ENCODE measurements at regions not wholly inside any gene's neighbourhood (a gene's known extent, or its start where the extent isn't known, plus 50 kb on each side); places are given as distances from the start of the nearest gene placed in this dataset.
"Not testable (repeated sequence)": the region's sequence is repeated elsewhere in the genome, so short reads cannot be mapped to it uniquely, and the experiment has no call there.

DNA sequence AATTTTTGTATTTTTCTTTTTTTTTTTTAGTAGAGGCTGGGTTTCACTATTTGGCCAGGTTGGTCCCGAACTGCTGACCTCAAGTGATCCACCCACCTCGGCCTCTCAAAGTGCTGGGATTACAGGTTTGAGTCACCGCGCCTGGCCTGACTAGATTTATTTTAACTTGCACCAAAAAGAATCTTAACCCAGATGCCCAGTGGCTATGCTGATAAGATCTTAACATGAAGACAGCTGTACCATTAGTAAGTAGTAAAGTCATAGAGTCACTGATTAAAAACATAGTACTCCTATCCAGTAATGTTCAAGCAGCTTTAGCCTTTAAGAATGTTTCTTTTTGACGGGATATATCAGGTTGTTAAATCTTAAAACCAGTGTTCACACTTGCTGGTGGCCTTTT lies 1061.8 kb upstream of the FLRT2 start:
- DNase-seq (ENCODE audit: low read depth, low spot score): no peak

DNA sequence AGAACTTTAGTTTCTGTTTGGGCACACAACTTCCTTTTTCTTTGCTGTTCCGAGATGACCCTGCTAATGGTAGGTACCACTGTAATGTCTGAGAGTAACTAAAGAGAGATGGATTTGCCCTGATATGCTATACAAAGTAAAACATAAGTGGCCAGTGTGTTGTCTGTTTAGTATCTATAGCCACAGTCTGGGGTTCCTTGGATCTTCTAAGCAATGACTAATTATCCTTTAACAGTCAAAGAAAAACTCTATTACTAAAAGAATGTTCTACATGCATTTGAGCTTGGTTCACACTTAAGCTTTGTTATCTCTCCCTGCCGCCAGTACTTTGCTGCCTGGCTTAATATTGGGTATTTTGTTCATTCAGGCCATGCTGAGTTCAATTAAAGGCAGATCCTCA lies 1051.9 kb upstream of the FLRT2 start:
- no peak for DNase-seq (ENCODE audit: low read depth, low spot score)

DNA sequence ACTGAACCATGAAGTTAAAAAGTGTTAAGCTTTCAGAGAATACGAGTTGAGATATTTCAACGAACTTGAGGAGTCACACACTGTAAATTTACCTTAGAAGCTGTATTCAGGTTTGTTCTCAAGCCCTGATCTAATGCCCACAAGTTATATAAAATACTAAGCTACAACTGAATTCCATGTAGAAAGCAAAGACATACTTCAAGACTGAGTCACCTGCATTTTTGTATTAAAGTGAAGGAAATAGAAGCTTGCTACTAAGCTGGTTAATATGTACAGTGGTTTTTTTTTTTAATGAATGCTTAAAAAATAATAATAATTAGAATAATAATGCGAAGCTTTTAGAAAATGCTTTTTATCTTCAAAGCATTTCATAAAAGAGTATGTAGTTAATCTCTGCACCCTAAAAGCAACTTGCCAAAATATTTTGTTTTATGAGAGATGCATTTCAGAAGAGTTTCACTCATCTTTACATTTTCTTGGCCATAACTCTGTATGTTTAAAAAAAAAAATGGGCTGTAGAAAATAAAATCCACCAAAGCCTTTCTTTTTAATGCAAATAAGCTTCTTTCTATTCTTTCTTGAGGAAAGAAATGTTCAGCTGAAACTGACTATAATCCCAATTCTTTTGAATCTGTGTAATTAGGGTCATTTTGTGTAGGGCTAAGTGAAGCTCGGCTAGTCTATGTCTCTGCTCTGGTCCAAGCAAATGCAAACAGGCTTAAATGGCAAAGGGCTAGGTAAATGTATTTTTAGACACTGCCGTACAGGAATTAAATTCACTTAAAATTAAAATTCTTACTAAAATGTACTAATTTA lies 1047.5 kb upstream of the FLRT2 start:
- DNase-seq (ENCODE audit: low read depth, low spot score): no peak

DNA sequence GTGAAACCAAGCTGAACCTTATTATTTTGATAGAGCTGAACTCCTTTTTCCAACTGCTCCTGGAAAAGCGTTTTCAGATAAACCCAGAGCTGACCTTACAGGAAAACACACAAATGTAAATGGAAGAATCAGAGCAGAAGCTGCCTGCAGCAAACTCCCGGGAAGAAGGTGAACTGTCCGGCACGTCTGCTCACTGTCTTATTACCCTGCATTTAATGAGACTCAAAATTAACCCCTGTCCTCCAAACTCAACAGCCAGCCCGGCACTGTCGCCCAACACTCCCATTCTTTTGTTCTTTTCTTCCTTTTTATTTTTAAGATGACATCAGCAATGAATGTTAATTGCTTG lies 1046.9 kb upstream of the FLRT2 start:
- no peak for DNase-seq (ENCODE audit: low read depth, low spot score)

DNA sequence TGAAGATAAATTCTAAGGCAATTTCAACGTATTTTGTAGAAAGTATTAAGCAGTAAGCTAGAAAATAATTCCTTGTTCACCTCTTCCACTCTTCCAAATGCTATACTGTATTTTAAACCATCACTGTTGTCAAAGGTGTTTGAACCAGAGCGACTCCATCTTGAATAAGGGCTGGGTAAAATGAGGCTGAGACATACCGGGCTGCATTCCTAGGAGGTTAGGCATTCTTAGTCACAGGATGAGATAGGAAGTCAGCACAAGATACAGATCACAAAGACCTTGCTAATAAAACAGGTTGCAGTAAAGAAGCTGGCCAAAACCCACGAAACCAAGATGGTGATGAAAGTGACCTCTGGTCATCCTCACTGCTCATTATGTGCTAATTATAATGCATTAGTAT lies 1045.7 kb upstream of the FLRT2 start:
- not testable (repeated sequence) for DNase-seq (ENCODE audit: low read depth, low spot score)

DNA sequence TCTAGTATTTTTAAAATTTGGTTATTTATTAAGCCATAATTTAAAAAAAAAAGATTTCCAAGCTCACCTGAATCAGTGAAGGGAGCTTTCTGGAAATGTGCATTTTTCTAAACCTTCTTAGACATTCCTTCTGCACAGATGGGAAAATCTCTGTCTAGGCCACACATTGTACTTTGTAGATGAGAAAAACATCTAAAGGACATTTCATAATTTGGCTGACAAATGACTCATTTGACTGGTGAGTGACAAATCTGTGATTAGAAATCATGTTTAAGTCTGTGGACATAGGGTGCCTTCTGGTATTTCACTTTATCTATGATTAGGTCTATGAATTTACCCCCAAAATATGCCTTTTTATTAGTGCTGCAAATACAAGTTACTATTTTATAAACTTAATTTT lies 1044.9 kb upstream of the FLRT2 start:
- no peak for DNase-seq (ENCODE audit: low read depth, low spot score)

DNA sequence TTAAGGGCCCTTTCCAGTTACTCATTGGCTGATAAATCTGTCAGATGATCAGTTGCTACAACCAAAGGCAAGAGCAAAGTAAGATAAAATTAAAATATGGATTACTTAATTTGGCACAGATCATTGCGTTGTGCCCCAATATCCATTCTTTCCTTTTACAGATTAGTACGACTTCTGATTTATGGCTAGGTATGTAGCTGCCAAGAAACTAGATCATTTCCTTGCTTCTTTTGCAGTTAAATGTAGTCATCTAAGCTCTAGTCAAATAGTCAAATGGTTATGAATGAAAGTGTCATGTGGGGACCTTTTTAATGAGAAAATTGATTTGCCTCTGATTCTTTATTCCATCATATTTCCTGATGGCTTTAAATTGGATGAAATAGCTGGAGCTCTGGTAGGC lies 1039.9 kb upstream of the FLRT2 start:
- DNase-seq (ENCODE audit: low read depth, low spot score): no peak

DNA sequence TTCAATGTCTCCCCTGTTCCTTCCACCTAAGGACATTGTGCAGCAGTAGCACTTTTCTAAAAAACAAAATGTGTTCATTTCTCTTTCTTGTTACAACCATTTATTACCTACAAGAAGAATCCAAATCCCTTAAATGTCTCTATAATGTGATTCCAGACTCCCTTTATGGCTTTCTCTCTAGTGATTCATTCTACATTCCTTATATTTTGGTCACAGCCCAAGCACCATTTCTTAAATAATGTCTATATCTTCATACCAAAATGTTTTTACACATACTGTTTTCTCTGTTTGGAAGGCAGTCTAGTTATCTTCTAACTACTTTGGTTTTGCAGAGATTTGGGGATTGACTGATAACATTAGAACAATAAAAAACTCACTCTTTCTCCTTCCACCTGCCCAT lies 1037.3 kb upstream of the FLRT2 start:
- DNase-seq (ENCODE audit: low read depth, low spot score): no peak

DNA sequence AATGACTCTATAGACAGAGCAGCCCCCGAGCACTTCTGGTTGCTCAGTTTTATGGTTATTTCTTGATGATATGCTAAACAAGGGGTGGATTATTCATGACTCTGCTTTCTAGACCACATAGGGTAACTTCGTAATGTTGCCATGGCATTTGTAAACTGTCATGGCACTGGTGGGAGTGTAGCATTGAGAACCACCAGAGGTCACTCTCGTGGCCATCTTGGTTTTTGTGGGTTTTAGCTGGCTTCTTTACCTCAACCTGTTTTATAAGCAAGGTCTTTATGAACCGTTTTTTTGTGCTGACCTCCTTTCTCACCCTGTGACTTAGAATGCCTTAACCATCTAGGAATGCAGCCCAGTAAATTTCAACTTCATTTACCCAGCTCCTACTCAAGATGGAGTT lies 1036.2 kb upstream of the FLRT2 start:
- DNase-seq (ENCODE audit: low read depth, low spot score): no peak

DNA sequence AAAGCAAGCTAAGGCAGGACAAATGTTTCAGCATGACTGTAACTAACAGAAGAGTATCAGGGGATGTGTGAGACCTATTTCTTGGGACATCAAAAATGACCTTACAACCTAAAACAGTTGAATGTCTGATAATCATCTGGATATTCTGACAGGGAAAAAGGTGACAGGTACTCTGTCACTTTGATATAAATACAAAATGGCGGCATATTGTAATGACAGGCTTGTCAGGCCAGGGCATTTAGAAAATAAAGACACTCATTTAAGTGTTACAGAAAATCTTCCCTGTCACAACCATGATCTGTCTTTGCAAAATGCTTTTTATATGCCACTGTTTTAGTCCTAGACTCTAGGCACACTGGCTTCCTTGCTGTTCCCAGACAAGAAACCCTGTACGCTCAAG lies 1033.3 kb upstream of the FLRT2 start:
- DNase-seq (ENCODE audit: low read depth, low spot score): no peak

DNA sequence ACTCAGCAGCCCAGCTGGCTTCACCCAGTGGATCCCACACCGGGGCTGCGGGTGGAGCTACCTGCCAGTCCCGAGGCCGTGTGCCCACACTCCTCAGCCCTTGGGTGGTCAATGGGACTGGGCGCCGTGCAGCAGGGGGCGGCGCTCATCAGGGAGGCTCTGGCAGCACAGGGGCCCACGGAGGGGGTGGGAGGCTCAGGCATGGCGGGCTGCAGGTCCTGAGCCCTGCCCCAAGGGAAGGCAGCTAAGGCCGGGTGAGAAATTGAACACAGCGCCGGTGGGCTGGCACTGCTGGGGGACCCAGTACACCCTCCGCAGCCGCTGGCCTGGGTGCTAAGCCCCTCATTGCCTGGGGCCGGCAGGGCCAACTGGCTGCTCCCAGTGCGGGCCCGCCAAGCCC lies 1017.1 kb upstream of the FLRT2 start:
- not testable (repeated sequence) for DNase-seq (ENCODE audit: low read depth, low spot score)

DNA sequence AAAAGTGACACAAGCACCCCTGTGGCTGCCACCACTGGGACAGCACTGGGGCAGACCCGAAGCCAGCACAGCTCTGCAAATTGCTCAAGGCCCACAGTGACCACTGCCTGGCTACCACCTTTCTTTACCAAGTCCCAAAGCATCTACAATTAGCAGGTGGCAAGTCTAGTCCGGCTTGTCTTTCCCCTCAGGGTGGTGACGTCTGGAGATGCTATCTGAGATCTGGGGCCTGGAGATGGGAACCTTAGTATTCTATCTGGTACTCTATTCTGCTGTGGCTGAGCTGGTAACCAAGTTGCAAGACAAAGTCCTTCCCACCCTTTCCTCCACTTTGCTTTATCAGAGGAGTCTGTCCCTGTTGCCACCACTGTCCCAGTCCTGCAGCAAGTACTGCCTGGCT lies 1010.1 kb upstream of the FLRT2 start:
- no peak for DNase-seq (ENCODE audit: low read depth, low spot score)

DNA sequence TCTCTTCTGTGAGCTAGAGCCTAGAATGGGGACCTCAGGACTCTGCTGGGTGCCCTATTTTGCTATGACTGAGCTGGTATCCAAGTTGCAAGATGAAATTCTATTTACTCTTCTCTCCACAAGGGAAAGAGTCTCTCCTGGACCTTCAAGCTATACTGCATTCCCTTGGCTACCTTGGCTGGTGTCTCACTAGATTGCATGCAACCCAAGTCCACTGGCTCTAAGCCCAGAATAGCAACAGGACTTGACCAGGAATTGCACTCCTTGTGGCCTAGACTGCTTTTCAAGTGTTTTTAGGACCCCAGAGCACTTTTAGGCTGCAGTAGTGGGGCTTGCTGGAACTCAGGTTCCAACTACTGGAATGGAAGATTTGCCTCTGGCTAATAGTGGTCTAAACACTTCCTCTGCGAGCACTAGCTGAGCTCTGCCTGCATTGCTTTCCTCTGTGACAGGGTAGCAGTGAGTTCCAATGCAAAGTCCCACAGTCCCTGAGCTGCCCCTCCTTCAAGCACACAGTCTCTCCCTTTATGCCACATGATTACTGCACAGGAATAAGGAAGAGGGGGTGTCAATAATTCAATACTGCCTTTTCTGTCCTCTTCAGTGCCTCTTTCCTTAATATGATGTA lies 1009.1 kb upstream of the FLRT2 start:
- no peak for DNase-seq (ENCODE audit: low read depth, low spot score)

DNA sequence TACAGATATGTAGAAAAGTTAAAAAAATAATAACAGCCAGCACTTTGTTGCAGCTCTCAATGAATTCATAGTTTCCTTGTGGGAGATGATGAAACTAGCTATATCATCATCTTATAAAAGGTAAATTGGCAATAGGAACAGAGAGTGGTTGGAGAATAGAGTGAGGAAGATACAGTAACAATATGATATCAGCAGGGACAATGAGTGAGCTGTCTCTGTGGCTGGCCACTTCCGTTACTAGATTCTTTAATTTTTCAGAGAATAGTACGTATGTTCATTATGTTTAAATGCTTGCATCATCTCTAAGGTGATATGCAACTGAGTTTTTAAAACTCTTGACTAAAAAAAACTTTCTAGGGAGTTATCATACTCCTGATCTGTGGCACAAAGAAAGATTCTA lies 1006.2 kb upstream of the FLRT2 start:
- no peak for DNase-seq (ENCODE audit: low read depth, low spot score)

DNA sequence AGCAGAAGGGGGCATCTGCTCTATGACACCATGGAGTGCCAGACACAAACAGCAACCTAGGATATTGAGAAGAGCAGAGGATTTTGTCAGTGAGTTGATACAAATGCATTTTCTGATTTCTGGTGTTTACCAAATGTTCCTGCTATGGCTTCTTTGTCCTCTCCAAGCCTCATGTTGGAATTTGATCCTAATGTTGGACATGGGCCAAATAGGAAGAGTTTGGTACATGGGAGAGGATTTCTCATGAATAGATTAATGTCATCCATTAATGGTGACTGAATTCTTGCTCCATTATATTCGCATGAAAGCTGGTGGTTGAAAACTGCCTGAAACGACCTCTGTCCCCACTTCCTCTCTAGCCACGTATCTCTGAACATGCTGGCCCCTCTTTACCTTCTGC lies 1002.2 kb upstream of the FLRT2 start:
- no peak for DNase-seq (ENCODE audit: low read depth, low spot score)

DNA sequence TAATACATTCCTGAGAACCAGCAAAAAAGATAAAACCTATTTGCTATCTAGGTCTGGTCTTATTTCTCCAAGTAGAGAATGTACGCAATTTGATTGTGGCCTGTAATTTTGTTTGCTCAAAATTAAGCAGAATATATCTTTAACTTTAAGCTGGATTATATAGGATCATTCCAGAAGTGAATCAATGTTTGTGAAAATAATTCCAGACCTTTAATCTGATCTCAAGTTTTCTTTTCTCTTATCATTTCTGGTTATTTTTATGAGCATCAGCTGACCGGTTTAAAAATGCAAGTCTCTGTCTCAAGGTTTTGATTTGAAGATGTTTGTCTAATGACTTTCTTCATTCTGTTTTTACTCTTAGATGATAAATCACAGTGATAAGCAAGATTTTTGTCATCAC lies 997.9 kb upstream of the FLRT2 start:
- DNase-seq (ENCODE audit: low read depth, low spot score): no peak

DNA sequence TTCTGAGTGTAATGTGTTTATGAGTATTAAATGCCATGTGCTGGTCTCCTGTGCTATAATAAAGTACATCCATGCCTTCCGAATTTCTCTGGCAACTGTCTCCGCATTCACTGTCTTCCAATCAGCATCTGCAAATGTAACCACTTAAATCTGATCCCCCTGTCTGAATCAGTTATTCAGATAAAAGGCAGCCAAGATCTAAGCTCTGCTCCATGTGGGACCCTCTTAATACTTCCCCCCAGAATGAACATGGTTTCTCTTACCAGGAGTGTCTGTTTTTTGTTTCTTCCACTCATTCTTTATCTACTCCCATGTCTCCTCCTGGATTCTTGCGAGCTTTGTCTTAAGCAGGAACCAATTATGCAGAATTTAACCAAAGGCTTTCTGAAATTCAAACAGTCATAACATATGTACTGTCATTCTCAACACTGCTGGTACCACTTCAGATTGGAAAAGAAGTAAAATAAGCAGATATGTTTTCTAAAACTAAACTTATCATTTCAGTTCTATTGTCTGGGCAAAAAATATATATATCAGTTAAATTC lies 996.7 kb upstream of the FLRT2 start:
- DNase-seq (ENCODE audit: low read depth, low spot score): no peak

DNA sequence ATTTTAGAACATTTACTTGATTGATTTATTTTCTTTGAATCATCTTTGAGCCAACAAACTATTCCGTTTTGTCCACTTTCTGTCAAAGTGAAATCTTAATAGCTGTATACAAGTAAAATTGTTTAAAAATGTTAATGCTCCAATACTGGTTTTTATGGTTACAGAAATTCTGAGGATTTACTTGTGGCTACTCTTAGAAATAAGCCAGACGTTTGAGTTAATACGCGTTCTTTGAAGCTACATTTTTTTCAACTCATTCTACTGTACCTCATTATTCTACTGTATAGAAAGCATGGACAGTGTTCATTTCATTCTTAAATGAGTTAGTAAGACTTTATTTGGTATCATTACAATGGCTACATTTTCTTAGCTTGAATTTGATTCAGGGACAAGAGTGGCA lies 996.2 kb upstream of the FLRT2 start:
- DNase-seq (ENCODE audit: low read depth, low spot score): no peak

DNA sequence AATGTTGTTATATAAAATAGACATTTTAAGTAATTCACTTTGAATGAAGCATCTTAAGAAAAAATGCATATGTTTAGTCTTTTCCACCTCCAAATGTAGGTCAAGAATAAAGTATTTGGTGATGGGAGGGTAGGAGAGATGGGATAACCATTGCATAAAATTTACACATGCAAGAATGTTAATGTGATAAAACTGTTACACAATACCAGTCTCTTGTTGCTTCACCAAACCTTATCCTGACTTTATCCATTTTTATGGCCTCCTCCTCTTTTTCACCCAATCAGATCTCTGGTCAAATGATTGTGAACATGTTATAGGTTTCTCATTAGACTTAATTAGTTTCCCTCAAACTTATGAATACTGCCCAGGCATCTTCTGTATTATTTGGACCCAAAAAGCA lies 994.5 kb upstream of the FLRT2 start:
- no peak for DNase-seq (ENCODE audit: low read depth, low spot score)

DNA sequence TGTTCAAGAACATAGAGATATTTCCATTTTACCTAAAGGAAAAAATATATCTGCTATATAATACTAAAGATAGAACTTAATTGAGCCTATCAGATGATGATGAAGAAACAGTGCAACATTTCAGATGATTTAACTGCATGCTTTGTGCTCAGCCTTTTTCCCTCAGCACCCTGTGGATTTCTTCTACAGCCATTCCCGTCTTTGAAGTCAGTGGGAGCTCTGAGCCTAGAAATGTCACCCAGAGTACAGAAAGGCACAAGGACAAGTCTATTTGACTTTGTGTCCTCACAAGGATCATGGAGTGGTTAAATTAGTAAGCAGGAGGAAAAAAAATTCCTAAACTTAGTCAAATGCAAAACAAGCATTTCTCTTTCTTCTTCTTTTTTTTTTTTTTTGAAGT lies 994.0 kb upstream of the FLRT2 start:
- no peak for DNase-seq (ENCODE audit: low read depth, low spot score)

DNA sequence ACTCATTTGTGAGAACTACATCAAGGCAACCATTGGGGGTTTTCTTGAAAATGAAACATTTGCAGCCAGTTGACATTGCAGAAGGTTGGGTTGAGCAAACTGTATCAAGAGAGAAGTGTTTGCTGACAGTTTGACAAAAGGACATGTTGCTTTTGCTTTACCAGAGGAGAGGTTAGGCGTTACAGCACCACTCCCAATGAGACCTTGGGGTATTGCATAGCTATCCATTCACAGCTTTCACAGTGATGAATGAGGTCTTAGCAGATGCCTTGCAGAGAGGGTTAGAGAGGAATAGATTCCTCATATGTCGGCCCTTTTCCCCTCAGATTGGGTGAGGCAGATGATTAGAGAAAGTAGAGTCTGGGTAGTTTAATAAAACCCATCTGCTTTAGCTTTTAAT lies 988.9 kb upstream of the FLRT2 start:
- DNase-seq (ENCODE audit: low read depth, low spot score): no peak

DNA sequence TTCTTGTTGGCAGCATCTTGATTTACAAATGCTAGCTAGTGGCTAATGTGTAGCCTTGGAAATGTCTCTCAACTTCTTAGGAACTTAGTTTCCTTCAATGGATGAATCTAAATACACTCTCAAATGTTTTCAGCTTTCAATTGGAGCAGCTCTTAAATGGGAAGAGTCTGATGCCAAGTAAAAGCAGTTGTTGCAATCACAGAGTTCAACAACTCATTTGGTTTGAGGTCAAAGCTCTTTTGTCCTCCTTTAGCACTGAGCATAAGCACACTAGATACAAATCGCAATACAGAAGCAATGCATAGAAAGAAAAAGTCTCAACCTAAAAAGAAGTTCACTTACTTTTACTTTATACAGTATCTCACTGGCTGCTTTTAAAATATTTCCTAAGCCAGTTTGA lies 986.1 kb upstream of the FLRT2 start:
- no peak for DNase-seq (ENCODE audit: low read depth, low spot score)

DNA sequence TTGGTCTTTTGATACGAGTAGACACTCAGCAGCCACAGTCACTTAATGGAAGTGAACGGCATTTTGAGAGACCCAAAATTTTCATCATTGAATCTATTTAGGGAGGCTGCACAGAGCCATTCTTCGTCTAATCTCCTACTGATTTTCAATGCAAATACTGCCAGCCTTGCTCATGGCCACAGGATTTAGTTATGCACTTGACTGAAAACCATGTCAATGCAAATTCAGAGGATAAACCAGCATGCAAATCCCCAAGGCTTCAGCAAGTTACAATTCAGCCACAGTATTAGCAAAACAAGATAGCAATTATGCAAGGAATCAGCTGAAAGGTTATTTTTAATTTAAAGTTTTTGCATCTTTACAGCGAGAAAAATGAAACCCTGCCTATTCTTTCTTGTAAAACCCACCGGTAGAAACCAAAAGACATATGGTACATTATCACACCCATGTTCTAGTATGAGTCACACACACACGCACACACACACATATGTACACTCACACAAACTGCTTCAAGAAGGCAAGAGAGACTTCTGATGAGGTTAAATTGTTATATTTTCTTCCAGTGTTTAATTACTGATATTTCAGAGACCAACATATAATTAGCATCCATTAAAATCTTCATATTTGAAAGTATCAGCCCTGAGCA lies 985.3 kb upstream of the FLRT2 start:
- no peak for DNase-seq (ENCODE audit: low read depth, low spot score)

Data from brain pericyte (primary cell).